ENCODE measurements at regions not wholly inside any gene's neighbourhood (a gene's known extent, or its start where the extent isn't known, plus 50 kb on each side); places are given as distances from the start of the nearest gene placed in this dataset.
A peak's percentile ranks its signal among the peaks of the same experiment; 100 is the strongest.
"Not testable (repeated sequence)": the region's sequence is repeated elsewhere in the genome, so short reads cannot be mapped to it uniquely, and the experiment has no call there.

GRCh38 chr6:125597411-125598253, 151.8 kb upstream of the HEY2 start:
- no peak for DNase-seq

- peak in 1 of 2 donors; percentile 22 for DNase-seq
Observed at GRCh38 chr6:125598422-125598821, 151.0 kb upstream of the HEY2 start.

- no peak for DNase-seq
Observed at GRCh38 chr6:125604257-125604656, 145.2 kb upstream of the HEY2 start.

- no peak for DNase-seq
Observed at GRCh38 chr6:125611573-125612344, 137.7 kb upstream of the HEY2 start.

- DNase-seq = no peak
Observed at GRCh38 chr6:125612345-125612846, 137.0 kb upstream of the HEY2 start.

GRCh38 chr6:125618629-125619028, 130.8 kb upstream of the HEY2 start:
- no peak for DNase-seq

- DNase-seq = no peak
Observed at GRCh38 chr6:125623085-125623484, 126.3 kb upstream of the HEY2 start.

GRCh38 chr6:125631165-125631564, 118.3 kb upstream of the HEY2 start:
- DNase-seq = no peak

GRCh38 chr6:125636011-125636410, 113.4 kb upstream of the HEY2 start:
- DNase-seq = not testable (repeated sequence)

GRCh38 chr6:125636671-125637070, 112.8 kb upstream of the HEY2 start:
- DNase-seq = no peak

GRCh38 chr6:125637207-125637606, 112.2 kb upstream of the HEY2 start:
- DNase-seq = no peak

GRCh38 chr6:125639466-125640020, 109.9 kb upstream of the HEY2 start:
- no peak for DNase-seq

- DNase-seq = no peak
Observed at GRCh38 chr6:125640441-125641150, 108.8 kb upstream of the HEY2 start.

- DNase-seq = not testable (repeated sequence)
Observed at GRCh38 chr6:125643967-125644661, 105.3 kb upstream of the HEY2 start.

- DNase-seq = no peak
Observed at GRCh38 chr6:125647391-125647790, 102.0 kb upstream of the HEY2 start.

GRCh38 chr6:125653752-125654151, 95.7 kb upstream of the HEY2 start:
- not testable (repeated sequence) for DNase-seq

- DNase-seq = no peak
Observed at GRCh38 chr6:125655511-125655910, 93.9 kb upstream of the HEY2 start.

- DNase-seq = no peak
Observed at GRCh38 chr6:125656287-125656870, 93.1 kb upstream of the HEY2 start.

GRCh38 chr6:125658136-125658535, 91.3 kb upstream of the HEY2 start:
- no peak for DNase-seq

- no peak for DNase-seq
Observed at GRCh38 chr6:125658759-125659431, 90.5 kb upstream of the HEY2 start.

- no peak for DNase-seq
Observed at GRCh38 chr6:125659887-125660286, 89.5 kb upstream of the HEY2 start.

Measured in bone marrow (tissue), 2 donors.